B cell (primary cell): ENCODE measurements at regions not wholly inside any gene's neighbourhood (a gene's known extent, or its start where the extent isn't known, plus 50 kb on each side); places are given as distances from the start of the nearest gene placed in this dataset.

Experiments
- ATAC-seq: fragments of 200-7000 bp; cut with Tn5 transposase; one replicate; pipeline ENCODE4 v1.10.0; 2021; ENCODE audit warnings: low read depth, mild to moderate bottlenecking, moderate number of reproducible peaks, moderate library complexity
- CTCF ChIA-PET: fragments of 350-600 bp; sonication (Branson Sonifier 250); formaldehyde crosslinking; loops from one replicate; lab custom pipeline; 2021; ENCODE audit warnings: antibody characterized with exemption, inconsistent platforms; lab: Charles Lee
- POLR2A ChIA-PET: fragments of 350-600 bp; sonication (Branson Sonifier 250); formaldehyde crosslinking; loops from one replicate; lab custom pipeline; 2021; ENCODE audit warnings: antibody characterized with exemption; lab: Charles Lee
- DNase-seq: peaks from one replicate; pipeline ENCODE4 v3.0.0; 2013
- H2AFZ ChIP-seq: 2 replicates; pipeline ENCODE4 v1.6.1; 2012; ENCODE audit warnings: mild to moderate bottlenecking, low read depth, low read length; ENCODE audit not compliant: insufficient read depth, poor library complexity, severe bottlenecking
- H3K27ac ChIP-seq, 2 donors: 1 replicate in 1 of 2; 2 replicates in 1 of 2; pipeline ENCODE4 v1.5.1; 2012 to 2013; ENCODE audit warnings: low read length in 2 of 2, mild to moderate bottlenecking in 2 of 2, moderate library complexity in 1 of 2
- H3K27me3 ChIP-seq, 4 experiments: fragments of 200-600 bp in 1 of 4; sonication (generic) in 1 of 4; replicated peaks in 1 of 4; 1 replicate in 2 of 4; 2 replicates in 2 of 4; pipeline versions ENCODE4 v1.6.1 to v1.7.0; 2013 to 2016; ENCODE audit warnings: low read length in 3 of 4, mild to moderate bottlenecking in 2 of 4, mixed read lengths in 1 of 4, moderate library complexity in 1 of 4; ENCODE audit not compliant: insufficient read depth in 4 of 4, control insufficient read depth in 3 of 4; ENCODE audit errors: control extremely low read depth in 1 of 4
- H3K36me3 ChIP-seq, 2 experiments: replicated peaks in 1 of 2; 1 replicate in 1 of 2; 2 replicates in 1 of 2; pipeline versions ENCODE4 v1.6.1 to v1.7.1; 2013; ENCODE audit warnings: low read length in 1 of 2; ENCODE audit not compliant: insufficient read depth in 2 of 2, control insufficient read depth in 1 of 2; ENCODE audit errors: control extremely low read depth in 1 of 2, extremely low read depth in 1 of 2
- H3K4me1 ChIP-seq, 2 donors: fragments of 200-600 bp in 1 of 2; sonication (generic) in 1 of 2; 1 replicate in 1 of 2; 2 replicates in 1 of 2; pipeline versions ENCODE4 v1.5.1 to v1.6.1; 2013 to 2017; ENCODE audit warnings: low read length in 2 of 2; ENCODE audit not compliant: control insufficient read depth in 2 of 2, insufficient read depth in 2 of 2
- H3K4me2 ChIP-seq: replicated peaks from 2 replicates; pipeline ENCODE3; 2012; ENCODE audit warnings: mild to moderate bottlenecking, low read depth, low read length; ENCODE audit not compliant: poor library complexity, severe bottlenecking
- H3K4me3 ChIP-seq, 5 experiments: fragments of 200-600 bp in 1 of 5; sonication (generic) in 1 of 5; 1 replicate in 3 of 5; 2 replicates in 2 of 5; pipeline versions ENCODE4 v1.5.1 to v1.7.0; 2011 to 2016; ENCODE audit warnings: low read length in 4 of 5, mild to moderate bottlenecking in 4 of 5, low read depth in 2 of 5, control low read depth in 1 of 5, moderate library complexity in 1 of 5; ENCODE audit not compliant: insufficient read depth in 1 of 5; ENCODE audit errors: control extremely low read depth in 1 of 5, extremely low read depth in 1 of 5
- H3K79me2 ChIP-seq: fragments of 200-600 bp; sonication (generic); one replicate; pipeline ENCODE4 v1.6.0; 2016; ENCODE audit warnings: low read length; ENCODE audit not compliant: control insufficient read depth, insufficient read depth
- H3K9ac ChIP-seq: fragments of 200-600 bp; sonication (generic); 2 replicates; pipeline ENCODE4 v1.6.1; 2017; ENCODE audit warnings: mild to moderate bottlenecking, low read length, moderate library complexity
- H3K9me3 ChIP-seq, 3 donors: one replicate each; pipeline versions ENCODE4 v1.6.1 to v1.7.1; 2013; ENCODE audit warnings: low read length in 2 of 3; ENCODE audit not compliant: control insufficient read depth in 2 of 3, insufficient read depth in 1 of 3; ENCODE audit errors: control extremely low read depth in 1 of 3
- H4K20me1 ChIP-seq: 2 replicates; pipeline ENCODE4 v1.6.0; 2012; ENCODE audit warnings: mild to moderate bottlenecking, low read length; ENCODE audit not compliant: insufficient read depth, control insufficient read depth, poor library complexity, severe bottlenecking
- H3K27ac Mint-ChIP-seq: one replicate; pipeline ENCODE4 v1.8.0; 2021; ENCODE audit warnings: mixed read lengths
- H3K27me3 Mint-ChIP-seq: one replicate; pipeline ENCODE4 v1.8.0; 2021; ENCODE audit warnings: mixed read lengths
- H3K4me1 Mint-ChIP-seq: one replicate; pipeline ENCODE4 v1.8.0; 2021; ENCODE audit warnings: mixed read lengths
- H3K4me3 Mint-ChIP-seq: one replicate; pipeline ENCODE4 v1.8.0; 2021; ENCODE audit warnings: mixed read lengths
- H3K9me3 Mint-ChIP-seq: one replicate; pipeline ENCODE4 v1.8.0; 2022; ENCODE audit warnings: mixed read lengths; ENCODE audit not compliant: insufficient read depth
- CTCF ChIP-seq: fragments of 200-600 bp; IDR thresholded peaks from one replicate; pipeline ENCODE4 v1.8.0; 2022; ENCODE audit warnings: antibody characterized with exemption, mild to moderate bottlenecking
- EZH2 ChIP-seq: IDR thresholded peaks from 2 replicates; pipeline ENCODE4 v1.6.1; 2012; ENCODE audit warnings: borderline replicate concordance, low read depth, mild to moderate bottlenecking, moderate library complexity, low read length; ENCODE audit not compliant: insufficient read depth, poor library complexity, severe bottlenecking
- WGBS: methylation state at CpG from one replicate; pipeline ENCODE4 v1.1.5; 2013; ENCODE audit warnings: missing lambda C conversion rate; ENCODE audit not compliant: insufficient coverage; 5-methylcytosine and 5-hydroxymethylcytosine counted together
- intact Hi-C: fragments of 100-400 bp; cut with micrococcal nuclease; formaldehyde crosslinking; loops from one replicate; pipeline ENCODE4 v1.10.0; 2022

- ATAC-seq (no peak), DNase-seq (no peak)
- Histone ChIP-seq H2AFZ (no peak overlapping the region), H3K36me3 (no peaks in the 10 kb centered on the region), H3K4me1 (no peaks in the 10 kb centered on the region), H3K79me2 (no peaks in the 10 kb centered on the region), H3K9ac (no peak overlapping the region), H3K9me3 (no peaks in the 10 kb centered on the region), H3K4me3 (no peak overlapping the region), H3K27ac (no peak overlapping the region), H3K4me2 (no peak overlapping the region), H3K27me3 (no peaks in the 10 kb centered on the region), H4K20me1 (no peaks in the 10 kb centered on the region)
- CTCF ChIA-PET = no interaction called here
- no CpG with 5 or more reads among the region's 4 CpGs for WGBS
- Mint-ChIP-seq H3K4me1 (no peaks in the 10 kb centered on the region), H3K4me3 (no peak overlapping the region), H3K9me3 (no peaks in the 10 kb centered on the region), H3K27ac (no peak overlapping the region), H3K27me3 (peaks cover 4% of the 10 kb centered on the region)
- TF ChIP-seq EZH2 = no peak
- POLR2A ChIA-PET = no interaction called here
- intact Hi-C loops = no loop called here
These were observed 335.5 kb downstream of the ZNF674 start for GRCh38 chrX:46209768-46210167.

- H3K27ac Mint-ChIP-seq = no peak overlapping the region
- peaks cover 4% of the 10 kb centered on the region for H3K27me3 Mint-ChIP-seq
- no peak overlapping the region for H3K4me3 Mint-ChIP-seq
- no peak overlapping the region for H3K27ac ChIP-seq
- H4K20me1 ChIP-seq = no peaks in the 10 kb centered on the region
- no peaks in the 10 kb centered on the region for H3K9me3 Mint-ChIP-seq
- no peaks in the 10 kb centered on the region for H3K4me1 ChIP-seq
- ATAC-seq (no peak), DNase-seq (no peak)
- ChIA-PET POLR2A (no interaction called here), CTCF (no interaction called here)
- no peak overlapping the region for H2AFZ ChIP-seq
- H3K9me3 ChIP-seq = no peaks in the 10 kb centered on the region
- intact Hi-C loops = no loop called here
- H3K4me2 ChIP-seq = no peak overlapping the region
- TF ChIP-seq EZH2 (no peak), CTCF (no peak)
- no peaks in the 10 kb centered on the region for H3K27me3 ChIP-seq
- no peak overlapping the region for H3K4me3 ChIP-seq
- no peaks in the 10 kb centered on the region for H3K36me3 ChIP-seq
- no peaks in the 10 kb centered on the region for H3K4me1 Mint-ChIP-seq
- H3K9ac ChIP-seq = no peak overlapping the region
- no peaks in the 10 kb centered on the region for H3K79me2 ChIP-seq
These were observed 336.2 kb downstream of the ZNF674 start for GRCh38 chrX:46209037-46209436.
